HEK293 (cell line): ENCODE measurements at regions not wholly inside any gene's neighbourhood (a gene's known extent, or its start where the extent isn't known, plus 50 kb on each side); places are given as distances from the start of the nearest gene placed in this dataset.

ENCODE experiments used
- CTCF ChIA-PET: fragments of 350-600 bp; formaldehyde crosslinking; extraction: SDS; loops from one replicate; lab custom pipeline; 2021; ENCODE audit warnings: antibody characterized with exemption; lab: Yijun Ruan, JAX
- POLR2A ChIA-PET: fragments of 300-600 bp; formaldehyde crosslinking; extraction: SDS; loops from one replicate; lab custom pipeline; 2020; ENCODE audit warnings: antibody characterized with exemption, inconsistent platforms; lab: Yijun Ruan, JAX
- H3K27ac ChIP-seq: fragments of 200-500 bp; sonication (Bioruptor generic); 2 replicates; pipeline ENCODE4 v1.5.1; 2014; ENCODE audit warnings: low read depth, low read length, control low read depth, inconsistent platforms; ENCODE audit errors: extremely low read depth
- H3K36me3 ChIP-seq, 2 experiments: fragments of 200-500 bp in 1 of 2; sonication (Bioruptor generic) in 1 of 2; 1 replicate in 1 of 2; 2 replicates in 1 of 2; pipeline ENCODE4 v1.5.1; 2014 to 2017; ENCODE audit warnings: inconsistent platforms in 2 of 2, low read length in 2 of 2; ENCODE audit not compliant: control insufficient read depth in 2 of 2, insufficient read depth in 1 of 2
- H3K4me1 ChIP-seq: fragments of 200-500 bp; sonication (Bioruptor generic); 2 replicates; pipeline ENCODE4 v1.5.1; 2014; ENCODE audit warnings: mild to moderate bottlenecking, low read length, inconsistent platforms; ENCODE audit not compliant: control insufficient read depth, insufficient read depth
- H3K4me3 ChIP-seq: 2 replicates; pipeline ENCODE4 v1.5.1; 2011; ENCODE audit warnings: low read depth, mild to moderate bottlenecking, control low read depth, low read length, moderate library complexity
- H3K9me3 ChIP-seq: fragments of 200-500 bp; sonication (Bioruptor generic); 2 replicates; pipeline ENCODE4 v1.5.1; 2014; ENCODE audit warnings: low read depth, low read length, inconsistent platforms; ENCODE audit not compliant: control insufficient read depth, insufficient read depth
- BCL11A ChIP-seq: fragments of 450-650 bp; formaldehyde crosslinking; IDR thresholded peaks from 2 replicates; pipeline ENCODE4 v1.5.1; 2016; ENCODE audit warnings: low read depth, missing biosample characterization, missing genetic modification characterization
- GLIS2 ChIP-seq: fragments of 450-650 bp; formaldehyde crosslinking; IDR thresholded peaks from 2 replicates; pipeline ENCODE4 v1.5.1; 2016; ENCODE audit warnings: missing biosample characterization, missing genetic modification characterization
- HIC1 ChIP-seq: fragments of 450-650 bp; formaldehyde crosslinking; IDR thresholded peaks from 2 replicates; pipeline ENCODE4 v1.5.1; 2016; ENCODE audit warnings: missing biosample characterization, missing genetic modification characterization
- KLF10 ChIP-seq: fragments of 450-650 bp; IDR thresholded peaks from 2 replicates; pipeline ENCODE4 v1.5.1; 2018; ENCODE audit warnings: missing biosample characterization, mild to moderate bottlenecking, missing genetic modification characterization
- KLF16 ChIP-seq: fragments of 450-650 bp; formaldehyde crosslinking; IDR thresholded peaks from 2 replicates; pipeline ENCODE4 v1.5.1; 2017; ENCODE audit warnings: missing biosample characterization, missing genetic modification characterization
- SCRT1 ChIP-seq: fragments of 450-650 bp; formaldehyde crosslinking; IDR thresholded peaks from 2 replicates; pipeline ENCODE4 v1.5.1; 2016; ENCODE audit warnings: missing biosample characterization, missing genetic modification characterization, borderline replicate concordance
- ZEB2 ChIP-seq: fragments of 450-650 bp; formaldehyde crosslinking; IDR thresholded peaks from 2 replicates; pipeline ENCODE4 v1.5.1; 2016; ENCODE audit warnings: missing biosample characterization, missing genetic modification characterization
- ZFP69B ChIP-seq: fragments of 450-650 bp; formaldehyde crosslinking; IDR thresholded peaks from 2 replicates; pipeline ENCODE4 v1.5.1; 2016; ENCODE audit warnings: missing biosample characterization, missing genetic modification characterization
- ZNF140 ChIP-seq: fragments of 450-650 bp; formaldehyde crosslinking; IDR thresholded peaks from 2 replicates; pipeline ENCODE4 v1.5.1; 2016; ENCODE audit warnings: missing biosample characterization, missing genetic modification characterization
- ZNF239 ChIP-seq: fragments of 450-650 bp; formaldehyde crosslinking; IDR thresholded peaks from 2 replicates; pipeline ENCODE4 v1.5.1; 2016; ENCODE audit warnings: missing biosample characterization, missing genetic modification characterization
- ZNF341 ChIP-seq: fragments of 450-650 bp; formaldehyde crosslinking; IDR thresholded peaks from 2 replicates; pipeline ENCODE4; 2016; ENCODE audit warnings: low read depth, missing biosample characterization, missing genetic modification characterization
- ZNF366 ChIP-seq: fragments of 450-650 bp; formaldehyde crosslinking; conservative IDR thresholded peaks from 2 replicates; pipeline ENCODE4 v1.5.1; 2016; ENCODE audit warnings: missing biosample characterization, missing genetic modification characterization
- ZNF521 ChIP-seq: fragments of 450-650 bp; formaldehyde crosslinking; IDR thresholded peaks from 2 replicates; pipeline ENCODE4 v1.5.1; 2017; ENCODE audit warnings: missing biosample characterization, mild to moderate bottlenecking, missing genetic modification characterization
- ZNF549 ChIP-seq: fragments of 450-650 bp; IDR thresholded peaks from 2 replicates; pipeline ENCODE4 v1.5.1; 2018; ENCODE audit warnings: missing biosample characterization, missing genetic modification characterization, mild to moderate bottlenecking, inconsistent platforms, moderate library complexity
- ZNF585B ChIP-seq: fragments of 450-650 bp; formaldehyde crosslinking; IDR thresholded peaks from 2 replicates; pipeline ENCODE4 v1.5.1; 2016; ENCODE audit warnings: missing biosample characterization, missing genetic modification characterization
- ZNF624 ChIP-seq: fragments of 450-650 bp; formaldehyde crosslinking; IDR thresholded peaks from 2 replicates; pipeline ENCODE4 v1.5.1; 2017; ENCODE audit warnings: missing biosample characterization, missing genetic modification characterization
- ZNF658 ChIP-seq: fragments of 450-650 bp; formaldehyde crosslinking; IDR thresholded peaks from 2 replicates; pipeline ENCODE4; 2016; ENCODE audit warnings: missing biosample characterization, missing genetic modification characterization
- ZNF660 ChIP-seq: fragments of 450-650 bp; IDR thresholded peaks from 2 replicates; pipeline ENCODE4 v1.5.1; 2018; ENCODE audit warnings: missing biosample characterization, mild to moderate bottlenecking, missing genetic modification characterization
- ZNF670 ChIP-seq: fragments of 450-650 bp; formaldehyde crosslinking; IDR thresholded peaks from 2 replicates; pipeline ENCODE4 v1.5.1; 2016; ENCODE audit warnings: missing biosample characterization, missing genetic modification characterization, low read depth
- ZNF677 ChIP-seq: fragments of 450-650 bp; IDR thresholded peaks from 2 replicates; pipeline ENCODE4 v1.5.0; 2018; ENCODE audit warnings: missing biosample characterization, mild to moderate bottlenecking, missing genetic modification characterization, moderate library complexity
- ZNF76 ChIP-seq: fragments of 450-650 bp; formaldehyde crosslinking; IDR thresholded peaks from 2 replicates; pipeline ENCODE4; 2016; ENCODE audit warnings: low read depth, missing biosample characterization, missing genetic modification characterization, borderline replicate concordance
- ZNF792 ChIP-seq: fragments of 450-650 bp; formaldehyde crosslinking; IDR thresholded peaks from 2 replicates; pipeline ENCODE4 v1.5.1; 2016; ENCODE audit warnings: missing biosample characterization, missing genetic modification characterization
- ZNF830 ChIP-seq: fragments of 450-650 bp; IDR thresholded peaks from 2 replicates; pipeline ENCODE4 v1.5.0; 2018; ENCODE audit warnings: missing biosample characterization, missing genetic modification characterization, low read depth, mild to moderate bottlenecking, moderate library complexity
- ZSCAN18 ChIP-seq: fragments of 450-650 bp; formaldehyde crosslinking; IDR thresholded peaks from 2 replicates; pipeline ENCODE4 v1.5.1; 2016; ENCODE audit warnings: missing biosample characterization, missing genetic modification characterization
- TF ChIP-seq, protein P1 (sequence below): fragments of 450-650 bp; IDR thresholded peaks from 2 replicates; pipeline ENCODE4 v1.5.1; 2018; ENCODE audit warnings: missing biosample characterization, missing genetic modification characterization

- no peak for TF ChIP-seq ZNF792
- TF ChIP-seq ZNF658 = no peak
- no peak for TF ChIP-seq ZNF670
- no peak for TF ChIP-seq ZNF585B (tag by site-specific recombination)
- TF ChIP-seq SCRT1 (tag by site-specific recombination) = no peak
Observed at GRCh38 chr6:91501930-91502329, 915.1 kb upstream of the MAP3K7 start (continued).

DNA sequence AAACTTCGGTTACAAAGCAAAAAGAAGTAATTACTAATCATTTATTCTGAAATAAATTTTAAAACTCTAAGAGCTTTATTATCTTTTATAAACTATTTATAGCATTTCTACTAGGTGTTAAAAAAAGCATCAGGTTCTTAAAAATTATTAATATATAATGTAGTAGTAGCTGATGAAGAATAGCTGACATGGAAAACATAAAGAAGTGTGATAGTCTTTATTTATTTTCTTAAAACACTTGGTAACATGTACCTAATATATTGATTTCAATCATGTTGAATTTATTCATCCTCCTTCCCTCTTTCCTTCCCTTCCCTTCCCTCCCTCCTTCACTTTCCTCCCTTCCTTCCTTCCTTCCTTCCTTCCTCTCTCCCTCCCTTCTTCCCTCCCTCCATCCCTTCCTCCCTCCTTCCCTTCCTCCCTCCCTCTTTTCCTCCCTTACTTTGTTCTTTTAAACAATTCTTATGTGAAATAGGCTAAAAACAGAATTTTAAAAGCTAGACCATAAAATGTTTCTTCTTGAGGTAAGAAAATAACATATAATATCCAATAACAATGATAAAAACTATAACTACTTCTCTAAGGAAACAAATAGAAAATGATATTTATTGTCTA, 913.9 kb upstream of the MAP3K7 start:
- no peak overlapping the region for H3K27ac ChIP-seq
- H3K4me3 ChIP-seq = no peak overlapping the region
- H3K9me3 ChIP-seq = no peaks in the 10 kb centered on the region
- no peaks in the 10 kb centered on the region for H3K36me3 ChIP-seq
- ChIA-PET POLR2A (interaction anchor here (0.6 to 0.7 kb wide), 2 partner anchors 20 to 914 kb away, joined by 4 to 12 read pairs; partner anchors contain the start of gene MAP3K7), CTCF (interaction anchor here (0.7 kb wide), 1 partner anchor 157 kb away, joined by 3 read pairs; no protein-coding TSS in a partner anchor)
- TF ChIP-seq ZNF366 (peak; percentile 42; the same call in 1 of the 2 replicates), KLF10 (tag by site-specific recombination) (no peak)
- no peaks in the 10 kb centered on the region for H3K4me1 ChIP-seq

GRCh38 chr6:91498576-91498975, 911.7 kb upstream of the MAP3K7 start:
- Histone ChIP-seq H3K9me3 (no peaks in the 10 kb centered on the region), H3K36me3 (no peaks in the 10 kb centered on the region), H3K4me3 (no peak overlapping the region), H3K4me1 (no peaks in the 10 kb centered on the region), H3K27ac (no peak overlapping the region)
- TF ChIP-seq ZNF140 (tag by site-specific recombination) (no peak), ZNF660 (no peak), ZNF830 (tag by site-specific recombination) (no peak), BCL11A (tag by site-specific recombination) (no peak), KLF16 (no peak), ZNF341 (tag by site-specific recombination) (no peak), ZSCAN18 (tag by site-specific recombination) (no peak), ZEB2 (tag by site-specific recombination) (no peak), GLIS2 (tag by site-specific recombination) (no peak), ZNF521 (tag by site-specific recombination) (no peak), ZFP69B (tag by site-specific recombination) (no peak), ZNF624 (no peak), ZNF239 (tag by site-specific recombination) (no peak), ZNF677 (tag by site-specific recombination) (no peak), HIC1 (tag by site-specific recombination) (no peak), ZNF549 (tag by site-specific recombination) (no peak), ZNF76 (no peak)
- TF ChIP-seq, protein P1, sequence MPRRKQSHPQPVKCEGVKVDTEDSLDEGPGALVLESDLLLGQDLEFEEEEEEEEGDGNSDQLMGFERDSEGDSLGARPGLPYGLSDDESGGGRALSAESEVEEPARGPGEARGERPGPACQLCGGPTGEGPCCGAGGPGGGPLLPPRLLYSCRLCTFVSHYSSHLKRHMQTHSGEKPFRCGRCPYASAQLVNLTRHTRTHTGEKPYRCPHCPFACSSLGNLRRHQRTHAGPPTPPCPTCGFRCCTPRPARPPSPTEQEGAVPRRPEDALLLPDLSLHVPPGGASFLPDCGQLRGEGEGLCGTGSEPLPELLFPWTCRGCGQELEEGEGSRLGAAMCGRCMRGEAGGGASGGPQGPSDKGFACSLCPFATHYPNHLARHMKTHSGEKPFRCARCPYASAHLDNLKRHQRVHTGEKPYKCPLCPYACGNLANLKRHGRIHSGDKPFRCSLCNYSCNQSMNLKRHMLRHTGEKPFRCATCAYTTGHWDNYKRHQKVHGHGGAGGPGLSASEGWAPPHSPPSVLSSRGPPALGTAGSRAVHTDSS (tag by site-specific recombination) = no peak
- POLR2A ChIA-PET = interaction anchor here (0.5 kb wide), 1 partner anchor 862 kb away, joined by 3 read pairs; no protein-coding TSS in a partner anchor
- CTCF ChIA-PET = interaction anchor here (0.7 kb wide), 1 partner anchor 30 kb away, joined by 3 read pairs; no protein-coding TSS in a partner anchor
